Panc1 (cell line): ENCODE measurements at regions not wholly inside any gene's neighbourhood (a gene's known extent, or its start where the extent isn't known, plus 50 kb on each side); places are given as distances from the start of the nearest gene placed in this dataset.

Source experiments
- CTCF ChIP-seq: fragments of 450-650 bp; IDR thresholded peaks from 2 replicates; pipeline ENCODE4 v1.5.1; 2017; ENCODE audit warnings: mild to moderate bottlenecking
- REST ChIP-seq, 2 experiments: IDR thresholded peaks; 2 replicates each; pipeline ENCODE4 v1.6.1; 2011 to 2012; ENCODE audit warnings: low read depth in 2 of 2, control low read depth in 1 of 2, low read length in 1 of 2, mild to moderate bottlenecking in 1 of 2, moderate library complexity in 1 of 2; ENCODE audit not compliant: insufficient read depth in 1 of 2

- TF ChIP-seq CTCF: no peak
- no peak for TF ChIP-seq REST (IDR thresholded peaks at IDR 0.05; ENCODE audit: insufficient read depth in 1 of 2, low read depth in 2 of 2, low read length in 1 of 2)
Measured at GRCh38 chr14:71229875-71230274, 322.6 kb downstream of the PCNX1 start.
